Activated naive CD4-positive, alpha-beta T cell treated with anti-CD3 and anti-CD28 coated beads, Interleukin-2, amount 50 U/mL, for 24 hours (primary cell): ENCODE measurements at regions not wholly inside any gene's neighbourhood (a gene's known extent, or its start where the extent isn't known, plus 50 kb on each side); places are given as distances from the start of the nearest gene placed in this dataset.
"Not testable (repeated sequence)": the region's sequence is repeated elsewhere in the genome, so short reads cannot be mapped to it uniquely, and the experiment has no call there.

Experiments
- H3K27ac Mint-ChIP-seq: one replicate; pipeline ENCODE4 v1.8.0; 2021; ENCODE audit warnings: mild to moderate bottlenecking, mixed read lengths
- H3K27me3 Mint-ChIP-seq: one replicate; pipeline ENCODE4 v1.8.0; 2021; ENCODE audit warnings: mixed read lengths
- H3K36me3 Mint-ChIP-seq: one replicate; pipeline ENCODE4 v1.8.0; 2021; ENCODE audit warnings: mixed read lengths
- H3K4me1 Mint-ChIP-seq: one replicate; pipeline ENCODE4 v1.8.0; 2021; ENCODE audit warnings: mixed read lengths
- H3K4me3 Mint-ChIP-seq: one replicate; pipeline ENCODE4 v1.8.0; 2021; ENCODE audit warnings: mild to moderate bottlenecking, mixed read lengths
- H3K9me3 Mint-ChIP-seq: one replicate; pipeline ENCODE4 v1.8.0; 2021; ENCODE audit warnings: mixed read lengths

DNA sequence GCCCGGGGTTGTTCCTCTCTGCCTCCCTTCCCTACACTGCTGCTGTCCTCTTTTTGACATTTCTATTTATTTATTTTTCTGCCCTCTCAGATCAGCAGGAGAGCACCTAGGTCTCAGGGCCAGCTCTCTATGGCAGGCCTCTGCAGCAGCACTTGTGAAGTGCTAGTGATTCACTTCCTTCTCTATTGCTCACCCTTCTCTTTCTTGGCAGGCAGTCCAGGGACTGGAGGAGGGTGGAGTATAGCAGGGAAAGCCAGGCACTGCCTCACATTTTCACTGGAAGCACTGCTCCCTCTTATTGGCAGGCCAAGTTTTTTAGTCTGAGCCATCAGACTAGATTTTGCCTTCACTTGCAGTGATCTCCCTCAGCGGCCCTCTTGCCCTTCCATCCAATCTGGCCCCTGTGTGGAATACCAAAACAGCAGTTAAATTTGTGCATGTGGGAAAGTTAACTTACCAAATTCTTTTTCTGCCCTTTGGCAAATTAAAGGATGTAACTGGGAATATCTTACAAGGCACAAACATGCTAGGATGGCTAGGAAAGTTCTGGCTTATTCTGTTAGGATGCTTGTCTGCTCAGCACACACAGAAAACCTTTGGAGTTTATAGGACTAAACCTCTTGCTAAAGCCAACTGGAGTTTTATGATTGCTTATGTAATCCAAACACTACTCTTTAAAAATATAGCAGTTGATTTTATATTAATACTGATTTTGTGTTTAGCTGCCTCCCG lies 847.6 kb downstream of the TTLL7 start:
- not testable (repeated sequence) for H3K9me3 Mint-ChIP-seq, H3K4me3 Mint-ChIP-seq

DNA sequence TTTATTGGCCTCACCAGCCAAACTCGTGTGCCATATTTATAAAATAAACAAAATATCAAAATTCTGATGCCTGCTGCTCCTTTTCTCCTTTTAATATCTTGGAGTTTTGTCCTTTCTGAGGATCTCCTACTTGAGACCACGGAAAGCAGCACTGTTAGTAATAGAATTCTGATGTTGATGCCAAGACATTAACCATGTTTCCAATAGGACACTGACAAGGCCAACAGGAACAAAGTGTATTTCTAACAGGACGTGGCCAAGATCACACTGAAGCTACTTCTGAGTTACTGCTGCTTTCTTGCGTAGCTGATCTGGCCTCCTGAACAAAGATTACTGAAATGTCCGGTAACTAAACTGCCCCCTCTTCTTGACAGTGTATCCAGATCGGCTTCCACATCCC lies 848.5 kb downstream of the TTLL7 start:
- H3K4me3 Mint-ChIP-seq, H3K36me3 Mint-ChIP-seq, H3K9me3 Mint-ChIP-seq, H3K27ac Mint-ChIP-seq, H3K27me3 Mint-ChIP-seq, H3K4me1 Mint-ChIP-seq: not testable (repeated sequence)

More for the DNA sequence above, 847.6 kb downstream of the TTLL7 start:
- not testable (repeated sequence) for H3K36me3 Mint-ChIP-seq, H3K27me3 Mint-ChIP-seq, H3K27ac Mint-ChIP-seq, H3K4me1 Mint-ChIP-seq

DNA sequence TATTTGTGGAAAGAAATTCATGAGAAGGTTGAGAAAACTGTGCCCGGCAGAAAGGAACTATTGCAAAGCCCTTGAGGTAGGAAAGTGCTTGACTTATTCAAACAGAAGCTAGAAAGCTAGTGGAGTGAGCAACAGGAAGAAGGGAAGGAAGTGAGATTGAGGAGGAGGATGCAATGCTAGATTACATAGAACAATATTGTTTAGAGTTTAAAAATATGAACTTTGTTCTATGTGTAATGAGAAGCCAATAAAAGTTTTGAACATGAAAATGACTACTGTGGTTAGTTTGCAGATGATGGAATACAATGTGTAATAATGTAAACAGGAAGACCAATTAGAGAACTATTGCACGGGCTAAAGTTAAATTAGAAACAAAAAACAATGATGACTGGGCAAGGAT lies 853.1 kb downstream of the TTLL7 start:
- H3K27me3 Mint-ChIP-seq, H3K36me3 Mint-ChIP-seq, H3K27ac Mint-ChIP-seq, H3K4me3 Mint-ChIP-seq, H3K9me3 Mint-ChIP-seq, H3K4me1 Mint-ChIP-seq: not testable (repeated sequence)

DNA sequence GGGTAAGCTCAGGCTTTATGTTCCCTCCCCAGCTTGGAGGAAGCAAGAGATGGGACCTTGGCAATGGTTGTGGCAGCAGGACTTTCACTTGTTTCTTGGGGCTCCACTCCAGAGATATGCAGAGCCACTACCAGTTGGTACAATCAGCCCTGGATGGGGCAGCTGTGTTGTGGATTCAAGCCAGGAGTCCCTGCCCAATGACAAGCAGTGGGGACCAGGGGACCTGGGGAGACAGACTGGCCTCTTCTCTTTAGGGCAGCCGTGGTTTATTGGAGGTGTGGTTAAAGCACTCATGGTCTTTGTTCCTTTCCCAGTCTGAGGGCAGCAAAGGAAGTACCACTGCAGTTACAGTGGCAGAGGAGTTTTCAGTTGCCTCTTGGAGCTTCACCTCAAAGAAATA lies 856.1 kb downstream of the TTLL7 start:
- H3K9me3 Mint-ChIP-seq, H3K36me3 Mint-ChIP-seq, H3K27ac Mint-ChIP-seq, H3K4me3 Mint-ChIP-seq, H3K4me1 Mint-ChIP-seq, H3K27me3 Mint-ChIP-seq: not testable (repeated sequence)

DNA sequence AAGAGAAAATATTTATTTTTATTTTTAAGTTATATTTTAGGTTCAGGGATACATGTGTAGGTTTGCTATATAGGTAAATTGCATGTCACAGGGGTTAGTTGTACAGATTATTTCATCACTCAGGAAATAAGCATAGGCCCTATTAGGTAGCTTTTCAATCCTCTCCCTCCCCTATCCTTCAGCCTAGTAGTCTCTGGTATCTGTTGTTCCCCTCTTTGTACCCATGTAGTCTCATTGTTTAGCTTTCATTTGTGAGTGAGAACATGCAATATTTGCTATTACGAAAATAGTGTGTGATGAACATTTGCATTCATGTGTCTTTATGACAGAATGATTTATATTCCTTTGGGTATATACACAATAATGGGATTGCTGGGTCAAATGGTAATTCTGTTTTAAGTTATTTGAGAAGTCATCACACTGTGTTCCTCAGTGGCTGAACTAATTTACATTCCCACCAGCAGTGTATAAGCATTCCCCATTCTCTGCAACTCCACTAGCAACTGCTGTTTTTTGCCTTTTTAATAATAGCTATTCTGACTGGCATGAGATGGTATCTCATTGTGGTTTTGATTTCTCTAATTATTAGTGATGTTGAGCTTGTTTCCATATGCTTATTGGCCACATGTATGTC lies 863.3 kb downstream of the TTLL7 start:
- not testable (repeated sequence) for H3K36me3 Mint-ChIP-seq, H3K4me1 Mint-ChIP-seq, H3K4me3 Mint-ChIP-seq, H3K27ac Mint-ChIP-seq, H3K9me3 Mint-ChIP-seq, H3K27me3 Mint-ChIP-seq

DNA sequence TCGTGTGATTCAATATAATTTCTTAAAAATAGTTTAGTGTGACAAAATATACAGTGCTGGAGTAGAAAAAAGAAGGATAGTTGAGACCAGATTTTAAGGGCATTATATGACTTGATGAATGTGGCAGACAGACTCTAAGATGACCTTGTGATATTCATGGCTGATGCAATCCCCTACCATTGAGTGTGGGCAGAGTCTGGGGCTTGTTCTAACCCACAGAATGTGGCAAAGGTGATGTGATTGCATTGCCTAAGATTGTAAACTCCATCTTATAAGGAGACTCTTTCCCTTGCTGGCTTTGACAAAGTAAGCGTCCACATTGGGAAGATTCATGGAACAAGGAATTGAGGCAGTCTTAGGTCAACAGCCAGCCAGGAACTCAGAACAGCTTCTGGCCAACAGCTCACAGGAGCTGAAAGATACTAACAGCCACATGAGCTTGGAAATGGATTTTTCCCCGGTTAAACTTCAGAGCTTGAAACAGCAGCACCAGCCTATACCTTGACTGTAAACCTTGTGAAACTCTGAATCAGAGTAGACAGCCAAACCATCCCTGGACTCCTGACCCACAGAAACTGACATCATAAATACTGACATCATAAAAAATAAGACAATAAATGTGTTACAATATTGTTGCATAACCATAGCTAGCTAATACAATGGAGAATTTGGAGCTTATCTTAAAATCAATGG lies 864.5 kb downstream of the TTLL7 start:
- H3K27me3 Mint-ChIP-seq, H3K36me3 Mint-ChIP-seq, H3K9me3 Mint-ChIP-seq, H3K4me1 Mint-ChIP-seq, H3K27ac Mint-ChIP-seq, H3K4me3 Mint-ChIP-seq: not testable (repeated sequence)

DNA sequence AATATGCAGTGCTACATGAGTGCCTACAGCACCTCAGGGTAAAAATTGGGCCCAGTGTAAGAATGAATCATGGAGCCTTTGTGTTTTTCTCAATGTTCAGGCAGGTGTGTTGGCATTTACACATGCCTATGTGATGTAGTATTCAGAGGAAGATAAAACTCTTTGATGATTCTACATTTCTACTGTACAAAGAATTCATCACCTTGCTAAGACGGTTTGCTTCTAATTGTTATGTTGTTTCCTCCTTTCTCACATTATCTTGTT lies 867.3 kb downstream of the TTLL7 start:
- Mint-ChIP-seq H3K27me3 (no peaks in the 10 kb centered on the region), H3K4me3 (no peak overlapping the region), H3K27ac (no peak overlapping the region), H3K4me1 (no peaks in the 10 kb centered on the region), H3K36me3 (no peaks in the 10 kb centered on the region), H3K9me3 (no peaks in the 10 kb centered on the region)

DNA sequence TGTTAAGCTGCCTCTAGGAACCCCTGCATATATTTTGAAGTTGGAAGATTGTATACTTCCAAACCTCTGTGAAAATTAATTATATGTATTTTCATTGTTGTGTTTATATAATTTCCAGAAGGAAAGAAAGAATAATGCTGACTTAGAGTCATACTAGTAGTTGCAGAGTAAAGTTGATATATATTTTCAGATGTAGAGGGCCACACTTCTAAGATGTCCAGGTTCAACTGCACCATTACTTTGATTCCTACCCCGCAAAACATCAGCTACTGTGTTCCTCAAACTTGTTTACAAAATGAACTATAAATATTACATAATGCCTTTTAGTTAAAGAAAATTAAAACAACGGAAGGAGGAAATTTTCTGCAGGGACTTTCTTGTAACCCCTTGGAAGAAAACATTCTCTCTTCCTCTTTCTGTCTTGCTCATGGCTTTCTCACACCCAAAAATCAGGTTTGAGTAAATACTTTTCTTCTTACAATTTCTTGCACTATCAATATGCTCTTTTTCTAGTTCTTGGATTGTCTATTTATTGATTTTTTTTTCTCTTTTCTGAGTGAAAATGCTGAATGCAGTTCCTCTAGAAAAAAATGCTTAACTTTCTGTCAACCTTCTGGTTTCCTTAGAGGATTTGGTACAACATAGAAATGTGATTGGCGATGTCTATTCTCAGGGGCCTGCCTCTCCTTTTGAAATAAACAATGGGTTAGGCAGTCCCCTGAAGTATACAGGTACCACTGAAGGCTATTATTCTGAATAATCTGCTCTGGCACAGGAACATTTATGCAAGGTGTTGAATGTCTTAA lies 867.8 kb downstream of the TTLL7 start:
- Mint-ChIP-seq H3K27ac (no peak overlapping the region), H3K27me3 (no peaks in the 10 kb centered on the region), H3K36me3 (no peaks in the 10 kb centered on the region), H3K4me1 (no peaks in the 10 kb centered on the region), H3K9me3 (no peaks in the 10 kb centered on the region), H3K4me3 (no peak overlapping the region)

DNA sequence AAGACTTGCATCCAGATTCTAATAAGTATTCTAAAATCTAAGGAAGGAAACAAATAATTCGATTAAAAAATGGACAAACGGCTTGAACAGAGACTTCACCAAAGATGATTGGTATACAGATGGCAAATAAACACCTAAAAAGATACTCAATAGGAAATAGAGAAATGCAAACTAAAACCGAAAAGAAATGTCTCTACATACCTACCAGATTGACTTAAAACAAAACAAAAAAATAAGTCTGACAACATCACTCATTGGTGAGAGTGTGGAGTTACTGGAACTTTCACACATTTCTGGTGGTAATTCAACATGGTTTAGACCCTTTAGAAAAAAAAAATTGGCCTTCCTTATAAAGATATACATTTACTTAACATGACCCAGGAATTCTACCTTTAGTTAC lies 869.8 kb downstream of the TTLL7 start:
- Mint-ChIP-seq H3K4me3 (no peak overlapping the region), H3K4me1 (no peaks in the 10 kb centered on the region), H3K27ac (no peak overlapping the region), H3K9me3 (no peaks in the 10 kb centered on the region), H3K36me3 (no peaks in the 10 kb centered on the region), H3K27me3 (no peaks in the 10 kb centered on the region)

DNA sequence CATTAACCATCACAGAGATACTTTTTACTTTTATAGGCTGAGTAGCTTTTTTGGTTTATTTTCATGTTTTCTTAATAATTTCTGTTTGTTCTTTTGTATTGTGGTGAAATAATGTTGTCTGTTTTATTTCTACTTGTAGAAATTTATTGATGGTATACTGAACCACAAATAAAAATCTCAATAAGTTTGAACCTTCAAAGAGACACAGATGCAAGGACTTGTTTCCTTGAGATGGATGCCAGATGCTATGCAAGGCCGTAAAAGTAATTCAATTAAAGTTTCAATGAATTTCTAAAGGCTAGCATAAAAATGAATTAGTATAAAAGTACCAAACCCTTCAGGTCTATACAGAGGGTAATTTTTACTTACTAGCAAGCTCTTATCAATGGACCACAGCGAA lies 873.5 kb downstream of the TTLL7 start:
- H3K9me3 Mint-ChIP-seq: no peaks in the 10 kb centered on the region
- H3K4me3 Mint-ChIP-seq: no peak overlapping the region
- no peaks in the 10 kb centered on the region for H3K4me1 Mint-ChIP-seq
- no peaks in the 10 kb centered on the region for H3K27me3 Mint-ChIP-seq
- no peak overlapping the region for H3K27ac Mint-ChIP-seq
- no peaks in the 10 kb centered on the region for H3K36me3 Mint-ChIP-seq

DNA sequence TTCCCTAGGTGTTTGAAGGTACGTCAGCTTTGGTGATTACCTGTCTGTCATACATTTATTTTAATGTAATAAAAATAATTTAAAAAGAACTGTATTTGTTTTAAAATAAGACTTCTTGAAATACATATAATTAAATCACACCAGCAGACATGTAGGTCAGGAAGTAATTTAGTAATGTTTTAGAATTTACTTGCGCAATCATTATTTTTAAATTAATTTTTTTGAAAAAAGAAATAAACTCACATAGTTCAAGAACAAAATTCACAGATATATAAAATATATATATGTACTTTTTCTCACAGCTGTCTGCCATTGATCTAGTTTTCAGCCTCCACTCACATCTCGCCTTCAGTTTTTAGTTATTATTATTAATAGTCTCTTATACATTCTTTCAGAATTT lies 875.9 kb downstream of the TTLL7 start:
- no peak overlapping the region for H3K4me3 Mint-ChIP-seq
- no peaks in the 10 kb centered on the region for H3K4me1 Mint-ChIP-seq
- H3K27me3 Mint-ChIP-seq: no peaks in the 10 kb centered on the region
- no peaks in the 10 kb centered on the region for H3K36me3 Mint-ChIP-seq
- H3K9me3 Mint-ChIP-seq: no peaks in the 10 kb centered on the region
- no peak overlapping the region for H3K27ac Mint-ChIP-seq

DNA sequence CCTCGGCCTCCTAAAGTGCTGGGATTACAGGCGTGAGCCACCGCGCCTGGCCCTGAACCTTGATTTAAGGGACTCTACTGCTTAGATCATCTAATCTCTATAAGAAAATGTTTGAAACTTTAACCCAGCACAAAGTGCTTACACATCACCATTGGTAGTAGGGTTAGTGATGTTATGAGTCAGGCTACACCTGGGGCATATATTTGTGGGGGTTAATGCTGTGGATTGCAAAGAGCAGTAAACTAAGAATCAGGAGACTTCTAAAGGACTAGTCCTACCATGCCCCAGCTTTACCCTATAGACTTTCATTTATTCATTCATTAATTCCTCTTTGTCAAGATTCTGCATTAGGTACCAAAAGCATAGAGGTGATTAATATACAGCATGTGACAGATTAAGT lies 880.5 kb downstream of the TTLL7 start:
- H3K27me3 Mint-ChIP-seq: no peaks in the 10 kb centered on the region
- no peak overlapping the region for H3K4me3 Mint-ChIP-seq
- H3K9me3 Mint-ChIP-seq: no peaks in the 10 kb centered on the region
- H3K27ac Mint-ChIP-seq: no peak overlapping the region
- H3K4me1 Mint-ChIP-seq: no peaks in the 10 kb centered on the region
- no peaks in the 10 kb centered on the region for H3K36me3 Mint-ChIP-seq

DNA sequence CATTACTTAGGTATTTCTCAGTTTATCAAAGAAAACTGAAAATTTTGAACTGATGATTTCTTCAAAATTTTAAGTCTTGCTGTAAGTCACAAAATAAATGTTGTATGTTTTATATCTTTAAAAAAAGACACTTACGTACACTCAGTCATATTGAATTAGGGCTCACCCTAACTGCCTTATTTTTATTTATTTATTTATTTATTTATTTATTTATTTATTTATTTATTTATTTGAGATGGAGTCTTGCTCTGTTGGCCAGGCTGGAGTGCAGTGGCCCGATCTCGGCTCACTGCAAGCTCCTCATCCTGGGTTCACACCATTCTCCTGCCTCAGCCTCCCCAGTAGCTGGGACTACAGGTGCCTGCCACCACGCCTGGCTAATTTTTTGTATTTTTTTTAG lies 881.9 kb downstream of the TTLL7 start:
- not testable (repeated sequence) for H3K4me3 Mint-ChIP-seq, H3K4me1 Mint-ChIP-seq, H3K36me3 Mint-ChIP-seq, H3K9me3 Mint-ChIP-seq, H3K27ac Mint-ChIP-seq, H3K27me3 Mint-ChIP-seq

DNA sequence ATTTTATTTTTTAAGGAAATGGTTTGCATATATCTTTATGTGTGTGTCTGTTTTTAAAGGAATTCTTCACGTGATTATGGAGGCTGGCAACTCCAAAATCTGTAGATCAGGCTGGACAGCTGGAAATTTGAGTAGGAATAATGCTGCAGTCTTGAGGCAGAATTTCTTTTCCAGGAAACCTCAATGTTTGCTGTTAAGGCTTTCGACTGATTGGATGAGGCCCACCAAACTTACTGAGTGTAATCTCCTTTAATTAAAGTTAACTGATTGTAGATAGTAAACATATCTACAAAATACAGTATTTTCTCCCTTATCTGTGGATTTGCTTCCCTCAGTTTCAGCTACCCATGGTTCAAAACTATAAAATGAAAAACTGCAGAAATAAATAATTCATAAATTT lies 883.1 kb downstream of the TTLL7 start:
- no peak overlapping the region for H3K27ac Mint-ChIP-seq
- H3K36me3 Mint-ChIP-seq: no peaks in the 10 kb centered on the region
- H3K4me1 Mint-ChIP-seq: no peaks in the 10 kb centered on the region

DNA sequence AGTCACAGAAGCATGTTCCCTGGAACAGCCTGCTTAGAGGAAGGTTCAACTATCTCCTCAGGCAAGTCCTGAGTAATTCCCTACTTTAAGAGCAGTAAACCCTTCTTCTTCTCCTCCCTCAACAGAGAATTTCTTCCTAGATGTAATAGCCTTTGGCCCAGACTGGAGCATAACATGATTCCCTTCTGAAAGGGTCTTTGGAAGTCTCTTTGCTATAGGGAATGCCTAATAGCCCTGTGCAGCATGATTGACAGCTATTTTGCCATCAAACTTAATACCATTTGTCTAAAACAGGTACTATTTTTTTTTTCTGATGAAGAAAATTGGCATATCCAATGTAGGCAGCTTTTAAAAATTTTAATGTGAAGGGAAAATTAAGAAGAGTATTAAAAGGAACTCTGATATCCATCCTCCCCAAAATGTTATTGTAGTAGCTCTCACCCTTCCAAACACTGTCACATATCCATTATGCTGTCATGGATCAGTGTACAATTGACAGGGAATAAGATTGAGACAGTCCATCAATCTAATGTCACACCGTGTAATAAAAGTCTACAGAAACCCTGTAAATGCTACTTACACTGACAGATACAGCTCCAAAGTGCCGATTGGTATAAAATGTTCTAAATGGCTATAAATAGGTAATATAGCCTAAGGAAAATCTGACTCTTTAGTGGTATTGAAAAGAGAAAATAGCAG lies 884.6 kb downstream of the TTLL7 start:
- Mint-ChIP-seq H3K4me3 (no peak overlapping the region), H3K27me3 (no peaks in the 10 kb centered on the region), H3K9me3 (no peaks in the 10 kb centered on the region), H3K36me3 (no peaks in the 10 kb centered on the region), H3K27ac (no peak overlapping the region), H3K4me1 (no peaks in the 10 kb centered on the region)

More for the DNA sequence above, 883.1 kb downstream of the TTLL7 start:
- Mint-ChIP-seq H3K27me3 (no peaks in the 10 kb centered on the region), H3K9me3 (no peaks in the 10 kb centered on the region), H3K4me3 (no peak overlapping the region)

DNA sequence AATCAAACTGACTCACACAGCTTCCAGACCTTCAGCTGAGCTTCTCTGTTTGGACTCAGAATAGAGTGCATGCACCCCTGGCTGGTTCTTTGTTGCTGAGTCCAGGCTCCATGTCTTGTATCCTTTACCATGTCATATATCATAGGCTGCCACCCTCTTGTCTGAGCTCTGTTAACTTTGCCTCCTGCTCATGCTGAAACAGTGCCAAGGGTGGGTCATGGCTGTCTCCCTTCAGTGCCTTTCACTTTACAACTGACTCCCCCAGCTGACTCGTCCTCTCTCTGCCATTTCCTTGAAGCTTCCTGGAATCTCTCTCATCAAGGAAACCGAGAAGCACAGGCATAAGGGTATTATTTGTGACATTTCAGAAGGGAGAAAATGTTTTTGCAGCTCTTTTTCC lies 885.3 kb downstream of the TTLL7 start:
- Mint-ChIP-seq H3K27me3 (no peaks in the 10 kb centered on the region), H3K9me3 (no peaks in the 10 kb centered on the region), H3K27ac (no peak overlapping the region), H3K36me3 (no peaks in the 10 kb centered on the region), H3K4me1 (no peaks in the 10 kb centered on the region), H3K4me3 (no peak overlapping the region)
